Motor neuron (in vitro differentiated cells): ENCODE measurements at regions not wholly inside any gene's neighbourhood (a gene's known extent, or its start where the extent isn't known, plus 50 kb on each side); places are given as distances from the start of the nearest gene placed in this dataset.
"Not testable (repeated sequence)": the region's sequence is repeated elsewhere in the genome, so short reads cannot be mapped to it uniquely, and the experiment has no call there.

Experiments
- ATAC-seq, 8 experiments: fragments of 200-7000 bp; cut with Tn5 transposase; replicated peaks in 6 of 8; 2 replicates each; pipeline ENCODE4 v1.8.0; 2021; ENCODE audit warnings: mild to moderate bottlenecking in 8 of 8, moderate library complexity in 8 of 8
- H3K27ac ChIP-seq, 2 donors: fragments of 250-450 bp; sonication (Bioruptor Pico); 2 replicates each; pipeline ENCODE4 v1.9.0; 2021; ENCODE audit warnings: antibody characterized with exemption in 2 of 2, mild to moderate bottlenecking in 2 of 2, moderate library complexity in 1 of 2
- H3K4me1 ChIP-seq, 2 donors: fragments of 250-450 bp; sonication (Bioruptor Pico); replicated peaks in 1 of 2; 2 replicates each; pipeline ENCODE4 v1.6.1; 2021; ENCODE audit warnings: antibody characterized with exemption in 2 of 2, mild to moderate bottlenecking in 2 of 2, moderate library complexity in 1 of 2
- H3K4me3 ChIP-seq, 5 donors: fragments of 250-450 bp; sonication (Bioruptor Pico); 2 replicates each; pipeline ENCODE4 v1.9.0; 2021; ENCODE audit warnings: antibody characterized with exemption in 5 of 5, mild to moderate bottlenecking in 5 of 5, moderate library complexity in 4 of 5
- WGBS, 10 experiments: fragments of 450-650 bp; shearing (Covaris generic); methylation state at CpG; one replicate each; pipeline ENCODE4 v1.0.0; 2022; 5-methylcytosine and 5-hydroxymethylcytosine counted together
- in situ Hi-C, 9 experiments: fragments of 400-800 bp; cut with MboI; loops; one replicate each; pipeline ENCODE4 v1.15.0; 2021; ENCODE audit warnings: low sequenced_read_pairs in 9 of 9, low pct_unique_long_range_greater_than_20kb in 2 of 9; ENCODE audit not compliant: unreplicated experiment in 9 of 9

DNA sequence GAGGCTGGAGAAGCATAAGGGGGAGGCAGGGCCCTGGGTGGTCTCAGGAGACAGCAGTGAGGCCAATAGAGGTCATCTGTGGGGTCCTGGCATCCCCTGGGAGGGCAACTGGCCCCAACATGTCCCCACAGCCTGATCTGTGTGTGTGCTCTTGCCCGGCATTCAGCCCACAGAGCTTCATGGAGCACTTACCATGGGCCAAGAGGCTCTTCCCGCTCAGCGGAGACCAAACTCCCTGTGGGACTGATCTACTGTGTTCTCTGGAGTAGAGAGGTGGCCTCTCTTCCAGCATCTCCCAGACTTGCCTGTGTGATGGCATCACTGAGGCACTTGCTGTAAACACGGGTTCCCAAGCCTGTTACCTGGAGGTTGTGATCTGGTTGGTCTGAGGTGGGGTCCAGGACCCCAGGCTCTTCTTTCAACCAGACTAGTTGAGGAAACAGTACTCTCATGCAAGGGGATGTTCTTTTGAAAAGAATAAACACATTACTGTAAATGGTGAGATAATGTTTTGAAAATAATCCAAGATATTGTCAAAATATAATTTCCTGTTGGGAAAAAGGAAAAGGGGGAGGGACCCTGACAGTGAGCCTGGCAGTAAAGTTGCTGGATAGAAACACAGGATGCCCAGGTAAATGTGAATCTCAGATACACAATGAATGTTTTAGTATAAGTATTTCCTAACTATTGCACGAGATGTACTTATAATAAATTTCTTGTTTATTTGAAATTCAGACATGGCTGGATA is 67.6 kb downstream of the SOWAHC start:
- 0 to 100% (median 80%) methylated on average over 1 to 4 of the region's 5 CpGs; no CpG with 5 or more reads in 1 of the 10 experiments for WGBS, 10 experiments
- no peak overlapping the region for H3K4me3 ChIP-seq
- peaks cover 11 to 25% of the 10 kb centered on the region in 2 donors for H3K4me1 ChIP-seq
- H3K27ac ChIP-seq: no peak overlapping the region
- ATAC-seq: no peak
- in situ Hi-C loops: no loop called here

DNA sequence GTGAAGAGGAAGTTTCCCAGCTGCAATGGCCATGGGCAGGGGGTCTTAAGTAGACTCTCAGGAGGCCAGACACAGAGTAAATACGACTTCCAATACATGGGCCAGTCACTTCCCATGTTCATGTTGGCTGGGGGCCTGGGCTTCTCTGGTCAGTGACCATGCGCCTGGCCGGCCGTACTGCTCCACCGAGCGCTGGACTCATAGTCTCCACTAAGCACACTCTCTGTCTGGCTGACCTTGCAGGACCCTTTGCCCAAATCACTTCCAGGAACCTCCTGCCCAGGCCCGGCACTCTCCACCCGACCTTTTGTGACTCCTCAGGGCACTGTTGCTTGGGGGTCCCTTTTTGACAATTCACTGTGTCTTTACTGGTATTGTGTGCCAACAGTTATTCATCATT is 69.3 kb downstream of the SOWAHC start:
- no peak overlapping the region for H3K4me3 ChIP-seq
- ATAC-seq: no peak
- WGBS, 10 experiments: 66 to 100% (median 92%) methylated on average over 1 to 6 of the region's 8 CpGs; no CpG with 5 or more reads in 3 of the 10 experiments
- no peak overlapping the region for H3K27ac ChIP-seq
- in situ Hi-C loops: no loop called here
- peaks cover 2 to 11% of the 10 kb centered on the region in 2 donors for H3K4me1 ChIP-seq

DNA sequence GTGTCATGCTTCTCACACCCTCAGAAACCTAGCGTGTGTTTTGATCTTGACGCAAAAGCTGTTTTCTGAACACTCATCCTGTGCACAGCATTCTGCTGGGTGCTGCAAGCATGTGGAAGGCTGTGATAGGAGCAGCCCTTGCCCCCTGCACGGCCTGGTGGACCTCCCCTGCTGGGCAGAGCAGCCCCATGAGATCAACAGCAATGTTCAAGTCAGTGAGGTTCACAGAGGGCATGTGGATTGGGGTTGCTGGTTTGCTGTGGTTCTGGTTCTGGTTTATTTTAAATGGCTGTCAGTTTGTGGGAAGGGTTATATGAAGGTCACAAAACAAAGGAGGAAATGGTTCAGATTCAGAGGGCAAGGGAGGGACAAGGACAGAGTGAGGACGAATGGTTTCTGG is 71.3 kb downstream of the SOWAHC start:
- Histone ChIP-seq H3K4me1 (peaks cover 6 to 7% of the 10 kb centered on the region in 2 donors), H3K27ac (no peak overlapping the region), H3K4me3 (no peak overlapping the region)
- no peak for ATAC-seq
- WGBS, 10 experiments: 80 to 100% (median 93%) methylated on average over 1 to 4 of the region's 4 CpGs; no CpG with 5 or more reads in 1 of the 10 experiments
- in situ Hi-C loops: no loop called here

DNA sequence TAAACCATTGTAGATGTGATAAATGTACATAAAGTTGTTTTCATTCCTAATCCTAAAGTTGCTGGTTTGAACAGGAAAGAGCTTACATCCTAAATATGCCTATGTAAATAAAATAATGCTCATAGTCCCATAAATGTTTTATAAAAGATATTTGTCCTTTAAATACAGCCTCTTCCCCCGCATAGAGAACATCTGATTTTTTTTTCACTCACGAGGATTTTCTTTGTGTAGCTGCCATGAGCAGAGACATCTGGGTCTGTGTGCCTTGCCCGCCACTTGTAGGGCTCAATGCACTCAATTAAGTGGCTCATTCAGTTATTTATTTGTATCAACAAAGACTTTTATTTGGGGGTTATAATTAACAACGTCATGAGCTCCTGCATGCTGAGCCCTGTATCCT is 72.8 kb downstream of the SOWAHC start:
- Histone ChIP-seq H3K27ac (no peak overlapping the region), H3K4me3 (no peak overlapping the region), H3K4me1 (peaks cover 12 to 16% of the 10 kb centered on the region in 2 donors)
- in situ Hi-C loops: no loop called here
- 56 to 100% (median 79%) methylated on average over 1 to 4 of the region's 4 CpGs for WGBS, 10 experiments
- ATAC-seq: no peak

DNA sequence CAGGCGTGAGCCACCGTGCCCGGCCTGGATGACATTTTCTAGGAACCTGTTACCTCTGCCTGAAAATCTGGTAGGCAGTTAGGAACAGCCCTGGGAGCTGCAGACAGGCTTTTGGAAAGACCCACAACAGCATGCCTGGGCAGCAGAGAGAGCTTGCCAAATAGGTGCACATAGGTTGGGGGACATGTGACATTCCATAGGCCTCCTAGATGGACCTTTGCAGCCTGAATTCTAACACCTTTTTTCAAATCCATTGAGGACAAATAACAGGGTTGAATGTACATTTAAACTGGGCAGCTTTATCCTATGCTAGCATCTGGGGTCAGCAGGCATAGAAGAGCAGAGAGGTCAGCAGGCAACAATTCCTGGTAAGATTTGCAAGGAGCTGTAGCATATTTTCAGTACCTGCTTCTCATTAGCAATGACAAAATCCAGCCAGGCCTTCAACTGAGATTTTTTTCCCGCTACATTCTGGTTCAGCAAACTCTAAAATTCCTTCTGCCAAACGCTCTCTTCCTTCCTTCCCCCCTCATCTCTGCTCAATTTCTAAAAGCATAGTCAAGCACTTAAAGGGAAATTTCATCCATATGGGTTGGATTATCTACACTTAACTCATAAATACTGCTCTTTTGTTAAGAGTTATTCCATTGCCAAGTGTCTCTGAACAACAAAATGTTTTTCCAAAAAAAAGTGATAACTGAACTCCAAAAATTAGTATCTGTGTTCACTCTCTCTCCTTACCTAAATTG is 75.2 kb downstream of the SOWAHC start:
- H3K4me1 ChIP-seq: peaks cover 12 to 19% of the 10 kb centered on the region in 2 donors
- no peak overlapping the region for H3K27ac ChIP-seq
- H3K4me3 ChIP-seq: no peak overlapping the region
- 0 to 100% (median 88%) methylated on average over 1 to 4 of the region's 5 CpGs; no CpG with 5 or more reads in 2 of the 10 experiments for WGBS, 10 experiments
- in situ Hi-C loops: no loop called here
- no peak for ATAC-seq

DNA sequence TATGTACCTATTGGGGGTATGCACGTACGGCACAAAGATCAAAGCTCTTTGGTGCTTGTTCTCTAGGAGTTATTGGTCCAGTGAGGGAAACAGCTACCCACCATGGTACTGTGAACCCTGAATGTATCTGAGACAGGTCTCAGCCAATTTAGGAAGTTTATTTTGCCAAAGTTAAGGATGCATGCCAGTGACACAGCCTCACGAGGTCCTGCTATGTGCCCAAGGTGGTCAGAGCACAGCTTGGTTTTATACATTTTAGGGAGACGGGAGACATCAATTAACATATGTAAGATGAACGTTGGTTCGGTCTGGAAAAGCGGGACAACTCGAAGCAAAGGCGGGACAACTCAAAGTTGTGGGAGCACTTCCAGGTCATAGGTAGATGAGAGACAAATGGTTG is 75.8 kb downstream of the SOWAHC start:
- in situ Hi-C loops: no loop called here
- no peak overlapping the region for H3K27ac ChIP-seq
- 33 to 77% (median 42%) methylated on average over 1 to 9 of the region's 9 CpGs; no CpG with 5 or more reads in 4 of the 10 experiments for WGBS, 10 experiments
- ATAC-seq: no peak
- no peak overlapping the region for H3K4me3 ChIP-seq
- peaks cover 12 to 19% of the 10 kb centered on the region in 2 donors for H3K4me1 ChIP-seq

DNA sequence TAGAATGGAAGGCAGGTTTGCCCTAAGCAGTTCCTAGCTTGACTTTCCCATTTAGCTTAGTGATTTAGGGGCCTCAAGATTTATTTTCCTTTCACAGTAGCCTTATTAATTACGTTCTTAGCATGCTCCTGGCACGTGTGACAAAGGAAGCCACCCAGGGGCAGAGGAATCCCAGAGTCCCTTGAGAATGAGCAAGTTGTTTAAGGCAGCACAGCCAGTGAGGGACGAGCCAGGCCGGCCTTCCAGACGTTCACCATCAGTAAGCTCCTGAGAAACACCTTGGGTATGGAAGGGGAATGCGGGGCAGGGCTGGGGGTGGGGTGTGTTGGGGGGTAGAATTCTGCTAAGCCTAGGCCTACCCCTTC is 76.3 kb downstream of the SOWAHC start:
- in situ Hi-C loops: no loop called here
- peaks cover 12 to 19% of the 10 kb centered on the region in 2 donors for H3K4me1 ChIP-seq
- H3K27ac ChIP-seq: peak overlapping the region in 1 of 2 donors; percentile 30
- WGBS, 10 experiments: 0 to 100% (median 40%) methylated on average over 1 to 2 of the region's 6 CpGs; no CpG with 5 or more reads in 7 of the 10 experiments
- peak in 5 of 8 experiments; percentile 69 to 86 (median 79) for ATAC-seq
- no peak overlapping the region for H3K4me3 ChIP-seq

DNA sequence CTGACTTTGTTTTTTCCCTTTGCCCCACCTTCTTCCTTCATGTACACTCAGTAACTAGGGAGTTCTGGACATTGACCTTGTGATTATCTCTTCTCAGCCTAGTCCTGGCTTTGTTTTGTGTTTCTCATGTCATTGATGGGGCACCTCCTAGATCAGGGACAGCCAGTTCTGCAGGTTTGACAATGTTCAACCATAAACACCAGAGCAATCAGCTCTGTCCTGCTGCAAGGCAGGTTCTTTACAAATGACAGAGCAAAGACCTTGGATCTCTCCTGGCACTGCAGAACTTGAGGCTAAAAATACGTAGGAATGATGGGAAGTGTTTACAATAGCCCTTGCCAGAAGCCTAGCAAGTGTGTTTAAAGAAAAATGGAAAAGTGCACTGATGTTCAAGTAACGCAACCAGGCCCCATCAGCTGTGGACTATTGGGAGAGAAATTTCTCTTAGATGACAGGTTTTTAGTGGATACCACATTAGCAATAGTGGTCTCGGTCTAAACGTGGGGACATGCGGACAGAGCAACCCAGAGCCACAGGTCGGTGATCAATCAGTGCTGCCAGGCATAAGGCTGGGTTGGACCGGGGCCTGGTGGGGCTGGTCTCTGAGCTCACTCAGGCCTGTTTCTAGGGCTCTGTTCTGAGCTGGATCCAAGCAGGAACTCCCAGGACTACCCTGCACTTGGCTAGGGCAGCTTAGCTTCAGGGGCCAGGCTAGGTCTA is 76.8 kb downstream of the SOWAHC start:
- Histone ChIP-seq H3K4me3 (no peak overlapping the region), H3K4me1 (peaks cover 12 to 19% of the 10 kb centered on the region in 2 donors), H3K27ac (peak overlapping the region in 1 of 2 donors; percentile 30)
- 33 to 88% (median 70%) methylated on average over 1 to 6 of the region's 7 CpGs; no CpG with 5 or more reads in 2 of the 10 experiments for WGBS, 10 experiments
- in situ Hi-C loops: no loop called here
- peak in 4 of 8 experiments; percentile 6 to 62 (median 8) for ATAC-seq

DNA sequence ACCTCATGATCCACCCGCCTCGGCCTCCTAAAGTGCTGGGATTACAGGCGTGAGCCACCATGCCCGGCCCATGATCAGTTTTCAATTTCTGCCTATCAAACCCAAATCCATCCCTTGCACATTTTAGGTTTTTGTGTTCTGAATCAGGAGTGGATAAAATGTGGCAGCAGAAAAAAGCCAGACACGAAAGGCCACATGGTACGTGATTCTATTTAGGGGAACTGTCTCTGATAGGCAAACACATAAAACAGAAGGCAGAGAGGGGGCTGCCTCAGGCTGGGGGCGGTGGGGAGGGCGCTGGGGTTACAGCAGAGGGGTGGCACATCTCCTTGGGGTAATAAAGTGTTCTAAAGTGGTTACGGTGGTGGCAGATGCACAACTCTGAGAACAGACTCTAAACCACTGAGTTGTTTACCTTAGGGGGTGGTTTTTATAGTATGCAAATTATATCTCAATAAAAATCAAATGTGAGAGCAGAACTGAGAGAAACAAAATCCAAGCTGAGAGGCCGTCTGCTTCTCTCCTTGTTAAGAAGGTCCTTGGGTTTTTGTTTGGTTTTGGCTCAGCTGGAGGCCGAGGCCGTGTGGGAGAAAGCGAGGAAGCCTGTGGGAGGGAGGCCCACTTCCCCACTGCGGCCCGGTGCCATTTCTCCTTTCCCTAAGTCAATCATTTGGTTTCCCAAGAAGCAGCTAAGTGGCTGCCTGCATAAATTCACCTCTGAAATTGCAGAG is 78.0 kb downstream of the SOWAHC start:
- ATAC-seq: peak in 1 of 8 experiments; percentile 72
- peaks cover 12 to 19% of the 10 kb centered on the region in 2 donors for H3K4me1 ChIP-seq
- in situ Hi-C loops: no loop called here
- H3K4me3 ChIP-seq: no peak overlapping the region
- no peak overlapping the region for H3K27ac ChIP-seq
- 50 to 100% (median 75%) methylated on average over 1 to 7 of the region's 15 CpGs; no CpG with 5 or more reads in 2 of the 10 experiments for WGBS, 10 experiments

DNA sequence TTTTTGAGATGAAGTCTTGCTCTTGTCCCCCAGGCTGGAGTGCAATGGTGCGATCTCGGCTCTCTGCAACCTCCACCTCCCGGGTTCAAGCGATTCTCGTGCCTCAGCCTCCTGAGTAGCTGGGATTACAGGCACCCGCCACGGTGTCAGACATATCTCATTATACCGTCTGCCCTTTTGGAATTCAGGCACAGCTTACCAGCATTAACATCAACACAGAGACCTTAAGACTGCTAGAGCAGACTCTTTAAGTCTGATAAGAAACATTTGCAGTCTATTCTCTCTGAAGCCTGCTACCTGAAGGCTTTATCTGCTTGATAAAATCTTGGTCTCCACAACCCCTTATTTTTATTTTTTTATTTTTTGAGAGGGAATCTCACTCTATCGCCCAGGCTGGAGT is 78.7 kb downstream of the SOWAHC start:
- H3K4me3 ChIP-seq, ATAC-seq, H3K27ac ChIP-seq, in situ Hi-C loops: not testable (repeated sequence)
- 67 to 94% (median 81%) methylated on average over 1 to 9 of the region's 9 CpGs; no CpG with 5 or more reads in 1 of the 10 experiments for WGBS, 10 experiments
- H3K4me1 ChIP-seq: peaks cover 12 to 19% of the 10 kb centered on the region in 2 donors

DNA sequence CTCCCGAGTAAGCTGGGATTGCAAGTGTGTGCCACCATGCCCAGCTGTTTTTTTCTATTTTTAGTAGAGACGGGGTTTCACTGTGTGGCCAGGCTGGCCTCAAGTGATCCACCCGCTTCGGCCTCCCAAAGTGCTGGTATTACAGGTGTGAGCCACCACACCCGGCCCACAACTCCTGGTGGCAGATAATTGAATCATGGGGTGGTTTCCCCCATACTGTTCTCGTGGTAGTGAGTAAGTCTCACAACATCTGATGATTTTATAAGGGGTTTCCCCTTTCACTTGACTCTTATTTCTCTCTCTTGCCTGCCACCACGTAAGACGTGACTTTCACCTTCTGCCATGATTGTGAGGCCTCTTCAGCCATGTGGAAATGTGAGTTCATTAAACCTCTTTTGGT is 79.1 kb downstream of the SOWAHC start:
- H3K27ac ChIP-seq, H3K4me3 ChIP-seq, ATAC-seq, in situ Hi-C loops: not testable (repeated sequence)
- 92 to 100% (median 100%) methylated on average over 1 to 6 of the region's 8 CpGs; no CpG with 5 or more reads in 3 of the 10 experiments for WGBS, 10 experiments
- peaks cover 12 to 19% of the 10 kb centered on the region in 2 donors for H3K4me1 ChIP-seq

DNA sequence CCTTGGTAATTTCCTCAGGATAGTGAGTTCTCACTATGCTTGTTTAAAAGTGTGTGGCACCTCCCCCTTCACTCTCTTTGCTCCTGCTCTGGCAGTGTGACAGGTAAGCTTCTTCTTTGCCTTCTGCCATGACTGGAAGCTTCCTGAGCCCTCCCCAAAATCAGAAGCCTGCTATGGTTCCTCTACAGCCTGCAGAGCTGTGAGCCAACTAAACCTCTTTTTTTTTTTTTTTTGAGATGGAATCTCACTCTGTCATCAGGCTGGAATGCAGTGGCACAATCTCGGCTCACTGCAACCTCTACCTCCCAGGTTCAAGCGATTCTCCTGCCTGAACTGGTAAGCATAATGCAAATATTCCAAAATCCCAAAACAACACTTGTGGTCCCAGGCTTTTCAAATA is 80.0 kb downstream of the SOWAHC start:
- H3K4me3 ChIP-seq: no peak overlapping the region
- peak in 2 of 8 experiments; percentile 44 to 56 for ATAC-seq
- H3K27ac ChIP-seq: no peak overlapping the region
- in situ Hi-C loops: no loop called here
- WGBS, 10 experiments: 0 to 61% (median 29%) methylated on average over 1 to 2 of the region's 2 CpGs; no CpG with 5 or more reads in 3 of the 10 experiments
- peaks cover 12 to 22% of the 10 kb centered on the region in 2 donors for H3K4me1 ChIP-seq
